ENCODE measurements at regions not wholly inside any gene's neighbourhood (a gene's known extent, or its start where the extent isn't known, plus 50 kb on each side); places are given as distances from the start of the nearest gene placed in this dataset.

GRCh38 chr5:3068401-3068800, 316.9 kb upstream of the IRX2 start:
- no peak for TF ChIP-seq SP1 (IDR thresholded peaks at IDR 0.05)
- no peak for TF ChIP-seq BHLHE40 (IDR thresholded peaks at IDR 0.05; ENCODE audit: borderline replicate concordance)
- TF ChIP-seq PKNOX1 (IDR thresholded peaks at IDR 0.05) = no peak

Measured in HEK293T (cell line).